IMR-90 (cell line): ENCODE measurements at regions not wholly inside any gene's neighbourhood (a gene's known extent, or its start where the extent isn't known, plus 50 kb on each side); places are given as distances from the start of the nearest gene placed in this dataset.

Source experiments
- ATAC-seq: fragments of 200-7000 bp; cut with Tn5 transposase; 2 replicates; pipeline ENCODE4 v1.9.1; 2020; ENCODE audit warnings: low read depth, mild to moderate bottlenecking, moderate library complexity
- BruUV-seq: library from RNA; stranded (reverse); fragments of 400-500 nt; replicated peaks from 2 replicates; lab custom pipeline; 2021; lab: Mats Ljungman, UMichigan
- CTCF ChIA-PET: fragments of 300-600 bp; formaldehyde crosslinking; extraction: SDS; loops from one replicate; lab custom pipeline; 2021; ENCODE audit warnings: antibody characterized with exemption; lab: Yijun Ruan, JAX
- POLR2A ChIA-PET: fragments of 300-600 bp; sonication (Branson Sonifier 250); formaldehyde crosslinking; loops from one replicate; lab custom pipeline; 2022; ENCODE audit warnings: antibody characterized with exemption; ENCODE audit not compliant: unreplicated experiment; lab: Charles Lee
- DNase-seq: peaks from one replicate; pipeline ENCODE4 v3.0.0; 2013
- H2AFZ ChIP-seq: replicated peaks from 2 replicates; pipeline ENCODE3; 2013; ENCODE audit warnings: low read length, mild to moderate bottlenecking; ENCODE audit not compliant: poor library complexity
- H2AK5ac ChIP-seq: 2 replicates; pipeline ENCODE4 v1.6.1; 2013; ENCODE audit warnings: low read depth, low read length, inconsistent platforms
- H2AK9ac ChIP-seq: replicated peaks from 2 replicates; pipeline ENCODE3; 2013; ENCODE audit warnings: mild to moderate bottlenecking, low read depth, low read length, moderate library complexity; ENCODE audit not compliant: poor library complexity
- H2BK120ac ChIP-seq: 2 replicates; pipeline ENCODE4 v1.6.1; 2013; ENCODE audit warnings: low read depth, low read length, inconsistent platforms
- H2BK15ac ChIP-seq: 3 replicates; pipeline ENCODE4 v1.6.1; 2013; ENCODE audit warnings: low read depth, low read length, inconsistent platforms
- H2BK20ac ChIP-seq: 2 replicates; pipeline ENCODE4 v1.6.1; 2013; ENCODE audit warnings: low read depth, mild to moderate bottlenecking, inconsistent platforms, low read length, moderate library complexity
- H2BK5ac ChIP-seq: 2 replicates; pipeline ENCODE4 v1.6.1; 2013; ENCODE audit warnings: mild to moderate bottlenecking, low read depth, low read length, inconsistent platforms; ENCODE audit not compliant: poor library complexity, severe bottlenecking
- H3K14ac ChIP-seq: replicated peaks from 2 replicates; pipeline ENCODE4 v1.6.1; 2013; ENCODE audit warnings: low read depth, low read length, inconsistent platforms
- H3K18ac ChIP-seq: 2 replicates; pipeline ENCODE4 v1.6.1; 2013; ENCODE audit warnings: low read depth, low read length, control low read depth
- H3K23ac ChIP-seq: 2 replicates; pipeline ENCODE4 v1.6.1; 2013; ENCODE audit warnings: low read depth, low read length, inconsistent platforms
- H3K27ac ChIP-seq: 2 replicates; pipeline ENCODE4 v1.5.1; 2013; ENCODE audit warnings: mild to moderate bottlenecking, control low read depth, low read length; ENCODE audit not compliant: insufficient read depth
- H3K27me3 ChIP-seq: 2 replicates; pipeline ENCODE4 v1.6.1; 2013; ENCODE audit warnings: low read length; ENCODE audit not compliant: control insufficient read depth, insufficient read depth
- H3K36me3 ChIP-seq: 2 replicates; pipeline ENCODE4 v1.6.1; 2013; ENCODE audit warnings: low read length, mixed read lengths; ENCODE audit not compliant: control insufficient read depth, insufficient read depth
- H3K4ac ChIP-seq: 2 replicates; pipeline ENCODE4 v1.6.1; 2013; ENCODE audit warnings: low read depth, low read length, inconsistent platforms
- H3K4me1 ChIP-seq: 2 replicates; pipeline ENCODE4 v1.6.1; 2013; ENCODE audit warnings: low read length, mixed read lengths; ENCODE audit not compliant: control insufficient read depth, insufficient read depth
- H3K4me2 ChIP-seq: 2 replicates; pipeline ENCODE4 v1.6.1; 2013; ENCODE audit warnings: low read depth, mild to moderate bottlenecking, control low read depth, low read length, moderate library complexity
- H3K4me3 ChIP-seq: 2 replicates; pipeline ENCODE4 v1.5.1; 2013; ENCODE audit warnings: low read depth, mild to moderate bottlenecking, control low read depth, low read length, moderate library complexity; ENCODE audit not compliant: insufficient read depth
- H3K56ac ChIP-seq: 2 replicates; pipeline ENCODE4 v1.6.1; 2013; ENCODE audit warnings: low read length, inconsistent platforms; ENCODE audit not compliant: insufficient read depth; ENCODE audit errors: extremely low read depth
- H3K79me1 ChIP-seq, 2 experiments: 2 replicates each; pipeline ENCODE4 v1.6.1; 2013; ENCODE audit warnings: low read length in 2 of 2, inconsistent platforms in 1 of 2, low read depth in 1 of 2
- H3K9ac ChIP-seq: 2 replicates; pipeline ENCODE4 v1.6.1; 2013; ENCODE audit warnings: low read depth, low read length, control low read depth
- H3K9me1 ChIP-seq: 2 replicates; pipeline ENCODE4 v1.6.1; 2013; ENCODE audit warnings: low read length, inconsistent platforms; ENCODE audit not compliant: insufficient read depth
- H3K9me3 ChIP-seq: 2 replicates; pipeline ENCODE4 v1.6.1; 2013; ENCODE audit warnings: low read length; ENCODE audit not compliant: control insufficient read depth, insufficient read depth
- H4K20me1 ChIP-seq: 2 replicates; pipeline ENCODE4 v1.6.1; 2013; ENCODE audit warnings: low read length, inconsistent platforms; ENCODE audit not compliant: insufficient read depth
- H4K5ac ChIP-seq: 2 replicates; pipeline ENCODE4 v1.6.1; 2013; ENCODE audit warnings: mild to moderate bottlenecking, low read depth, low read length, control low read depth
- H4K8ac ChIP-seq, 2 experiments: 2 replicates each; pipeline ENCODE4 v1.6.1; 2013; ENCODE audit warnings: low read depth in 2 of 2, low read length in 2 of 2, control low read depth in 1 of 2, inconsistent platforms in 1 of 2
- H4K91ac ChIP-seq: 2 replicates; pipeline ENCODE4 v1.6.1; 2013; ENCODE audit warnings: low read depth, low read length, inconsistent platforms; ENCODE audit not compliant: insufficient read depth
- BHLHE40 ChIP-seq: fragments of 150-350 bp; IDR thresholded peaks from 2 replicates; pipeline ENCODE4 v1.6.1; 2016; ENCODE audit warnings: mild to moderate bottlenecking, low read depth, low read length
- CEBPB ChIP-seq: IDR thresholded peaks from 2 replicates; pipeline ENCODE4 v1.6.1; 2012; ENCODE audit warnings: low read depth, low read length, improper control_type of control experiment
- CHD1 ChIP-seq: IDR thresholded peaks from 2 replicates; pipeline ENCODE4 v1.6.1; 2012; ENCODE audit warnings: low read depth, low read length, improper control_type of control experiment
- FOS ChIP-seq: fragments of 150-350 bp; IDR thresholded peaks from 2 replicates; pipeline ENCODE4 v1.6.1; 2016; ENCODE audit warnings: low read depth, low read length
- MAFK ChIP-seq: IDR thresholded peaks from 2 replicates; pipeline ENCODE4 v1.6.1; 2012; ENCODE audit warnings: low read depth, low read length, improper control_type of control experiment
- MAZ ChIP-seq: IDR thresholded peaks from 2 replicates; pipeline ENCODE4 v1.6.1; 2012; ENCODE audit warnings: low read depth, mild to moderate bottlenecking, low read length, improper control_type of control experiment, moderate library complexity, borderline replicate concordance
- MXI1 ChIP-seq: IDR thresholded peaks from 2 replicates; pipeline ENCODE4 v1.6.1; 2012; ENCODE audit warnings: low read depth, mild to moderate bottlenecking, low read length, moderate library complexity, borderline replicate concordance
- POLR2A ChIP-seq: IDR thresholded peaks from 2 replicates; pipeline ENCODE4 v1.6.1; 2012; ENCODE audit warnings: mild to moderate bottlenecking, low read depth, low read length
- RAD21 ChIP-seq: IDR thresholded peaks from 2 replicates; pipeline ENCODE4 v1.6.1; 2012; ENCODE audit warnings: low read length, improper control_type of control experiment
- RCOR1 ChIP-seq: IDR thresholded peaks from 2 replicates; pipeline ENCODE4 v1.6.1; 2012; ENCODE audit warnings: mild to moderate bottlenecking, low read length, improper control_type of control experiment; ENCODE audit not compliant: insufficient replicate concordance
- RFX5 ChIP-seq: IDR thresholded peaks from 2 replicates; pipeline ENCODE4 v1.8.0; 2012; ENCODE audit warnings: low read depth, mild to moderate bottlenecking, low read length, moderate library complexity
- SMC3 ChIP-seq: fragments of 150-350 bp; IDR thresholded peaks from 2 replicates; pipeline ENCODE4 v1.6.1; 2016; ENCODE audit warnings: low read depth, mild to moderate bottlenecking, antibody characterized with exemption, low read length, moderate library complexity
- WGBS, 2 experiments: methylation state at CpG; one replicate each; pipeline versions ENCODE4 v1.1.5 to v1.1.7; 2013; ENCODE audit warnings: missing lambda C conversion rate in 2 of 2; ENCODE audit not compliant: insufficient read length in 1 of 2; ENCODE audit errors: extremely low coverage in 2 of 2; 5-methylcytosine and 5-hydroxymethylcytosine counted together
- dilution Hi-C: fragments of 300-500 bp; cut with HindIII; formaldehyde crosslinking; loops from one replicate; pipeline ENCODE4 v1.14.3; 2018; ENCODE audit warnings: low sequenced_read_pairs; ENCODE audit not compliant: unreplicated experiment
- in situ Hi-C: fragments of 300-500 bp; cut with MboI; formaldehyde crosslinking; loops from 3 replicates; pipeline ENCODE4 v1.14.3; 2019; ENCODE audit warnings: low sequenced_read_pairs, inconsistent platforms, mixed read lengths
- intact Hi-C: fragments of 100-400 bp; cut with micrococcal nuclease; formaldehyde crosslinking; loops from 2 replicates; pipeline ENCODE4 v1.10.0; 2022
- TF ChIP-seq, protein P1 (sequence below): fragments of 150-350 bp; IDR thresholded peaks from 2 replicates; pipeline ENCODE4 v1.6.1; 2017; ENCODE audit warnings: mild to moderate bottlenecking, antibody characterized with exemption, low read length, low read depth
- TF ChIP-seq, protein P2 (sequence below): fragments of 150-350 bp; IDR thresholded peaks from 2 replicates; pipeline ENCODE4 v1.6.1; 2016; ENCODE audit warnings: low read depth, mild to moderate bottlenecking, low read length, moderate library complexity, borderline replicate concordance

DNA sequence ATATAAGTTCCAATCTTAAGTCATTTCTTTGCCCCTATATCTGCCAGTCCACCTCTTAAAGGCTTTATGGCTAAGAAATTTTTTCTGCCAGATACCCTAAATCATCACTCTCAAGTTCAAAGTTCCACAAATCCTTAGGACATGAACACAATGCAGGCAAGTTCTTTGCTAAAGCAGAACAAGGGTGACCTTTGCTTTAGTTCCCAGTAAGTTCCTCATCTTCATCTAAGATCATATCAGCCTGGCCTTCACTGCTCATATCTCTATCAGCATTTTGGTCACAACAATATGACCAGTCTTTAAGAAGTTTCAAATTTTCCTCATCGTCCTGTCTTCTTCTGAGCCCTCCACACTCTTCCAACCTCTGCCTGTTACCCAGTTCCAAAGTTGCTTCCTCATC lies 402.2 kb upstream of the RUNX1 start:
- no TSS peak for BruUV-seq
- no peak overlapping the region for H3K4me3 ChIP-seq
- in situ Hi-C loops, result no loop called here
- no peaks in the 10 kb centered on the region for H3K9me1 ChIP-seq
- no peak overlapping the region for H2AK5ac ChIP-seq
- no peak overlapping the region for H3K14ac ChIP-seq
- POLR2A ChIA-PET, result no interaction called here
- H2AFZ ChIP-seq, result no peak overlapping the region
- no peak for ATAC-seq
- no peak overlapping the region for H4K91ac ChIP-seq
- CTCF ChIA-PET, result no interaction called here
- H2BK15ac ChIP-seq, result no peak overlapping the region
- no peak overlapping the region for H3K9ac ChIP-seq
- H2BK20ac ChIP-seq, result no peak overlapping the region
- peaks cover 5% of the 10 kb centered on the region for H3K9me3 ChIP-seq
- H4K8ac ChIP-seq, result no peak overlapping the region
- H2BK5ac ChIP-seq, result no peak overlapping the region
- H2BK120ac ChIP-seq, result no peak overlapping the region
- H3K23ac ChIP-seq, result no peak overlapping the region
- no peaks in the 10 kb centered on the region for H3K36me3 ChIP-seq
- H3K4me2 ChIP-seq, result no peak overlapping the region
- dilution Hi-C loops, result no loop called here
- no peaks in the 10 kb centered on the region for H3K27me3 ChIP-seq
- H4K20me1 ChIP-seq, result no peaks in the 10 kb centered on the region
- H3K18ac ChIP-seq, result no peak overlapping the region
- DNase-seq, result no peak
- intact Hi-C loops, result no loop called here
- H3K27ac ChIP-seq, result no peak overlapping the region
- H4K5ac ChIP-seq, result no peak overlapping the region
- no peaks in the 10 kb centered on the region for H3K79me1 ChIP-seq
- no CpG with 5 or more reads among the region's 1 CpG for WGBS, 2 experiments
- no peaks in the 10 kb centered on the region for H3K4me1 ChIP-seq
- TF ChIP-seq FOS (no peak), SMC3 (no peak), MAFK (no peak), CEBPB (no peak), RAD21 (no peak), RFX5 (no peak), MAZ (no peak), BHLHE40 (no peak), POLR2A (no peak), CHD1 (no peak), RCOR1 (no peak), MXI1 (no peak)
- TF ChIP-seq, protein P1, sequence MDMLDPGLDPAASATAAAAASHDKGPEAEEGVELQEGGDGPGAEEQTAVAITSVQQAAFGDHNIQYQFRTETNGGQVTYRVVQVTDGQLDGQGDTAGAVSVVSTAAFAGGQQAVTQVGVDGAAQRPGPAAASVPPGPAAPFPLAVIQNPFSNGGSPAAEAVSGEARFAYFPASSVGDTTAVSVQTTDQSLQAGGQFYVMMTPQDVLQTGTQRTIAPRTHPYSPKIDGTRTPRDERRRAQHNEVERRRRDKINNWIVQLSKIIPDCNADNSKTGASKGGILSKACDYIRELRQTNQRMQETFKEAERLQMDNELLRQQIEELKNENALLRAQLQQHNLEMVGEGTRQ, result no peak
- TF ChIP-seq, protein P2, sequence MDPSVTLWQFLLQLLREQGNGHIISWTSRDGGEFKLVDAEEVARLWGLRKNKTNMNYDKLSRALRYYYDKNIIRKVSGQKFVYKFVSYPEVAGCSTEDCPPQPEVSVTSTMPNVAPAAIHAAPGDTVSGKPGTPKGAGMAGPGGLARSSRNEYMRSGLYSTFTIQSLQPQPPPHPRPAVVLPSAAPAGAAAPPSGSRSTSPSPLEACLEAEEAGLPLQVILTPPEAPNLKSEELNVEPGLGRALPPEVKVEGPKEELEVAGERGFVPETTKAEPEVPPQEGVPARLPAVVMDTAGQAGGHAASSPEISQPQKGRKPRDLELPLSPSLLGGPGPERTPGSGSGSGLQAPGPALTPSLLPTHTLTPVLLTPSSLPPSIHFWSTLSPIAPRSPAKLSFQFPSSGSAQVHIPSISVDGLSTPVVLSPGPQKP, result no peak
- H2AK9ac ChIP-seq, result no peak overlapping the region
- H3K56ac ChIP-seq, result no peak overlapping the region
- no peak overlapping the region for H3K4ac ChIP-seq
